Stimulated activated CD4-positive, alpha-beta T cell treated with anti-CD3 and anti-CD28 coated beads, TNF-alpha, amount 100 ng/mL, for 48 hours (primary cell): ENCODE measurements at regions not wholly inside any gene's neighbourhood (a gene's known extent, or its start where the extent isn't known, plus 50 kb on each side); places are given as distances from the start of the nearest gene placed in this dataset.
"Not testable (repeated sequence)": the region's sequence is repeated elsewhere in the genome, so short reads cannot be mapped to it uniquely, and the experiment has no call there.

ENCODE experiments used
- DNase-seq, 3 donors: peaks; one replicate each; pipeline ENCODE4 v3.0.0-alpha.2; 2020; ENCODE audit warnings: low read depth in 3 of 3

DNA sequence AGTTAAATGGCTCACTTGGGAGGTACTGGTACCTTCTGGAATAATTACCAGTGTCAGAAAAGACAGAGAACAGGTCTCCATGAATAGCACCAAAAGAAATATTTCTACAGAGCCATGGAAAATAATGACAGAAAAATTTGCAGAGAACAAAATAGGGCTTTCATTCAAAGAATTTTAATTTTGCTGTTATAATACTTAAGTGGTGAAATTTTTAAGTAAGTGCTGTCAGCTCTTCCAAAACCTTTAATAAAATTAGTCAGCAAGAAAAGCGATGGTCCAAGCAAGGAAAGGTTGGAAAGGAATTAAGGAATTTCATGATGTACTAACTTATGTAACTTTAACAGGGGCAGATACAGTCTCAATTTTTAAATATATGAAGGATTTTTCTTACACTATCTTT is 359.2 kb downstream of the NR2F1-AS1 start:
- DNase-seq, result no peak

DNA sequence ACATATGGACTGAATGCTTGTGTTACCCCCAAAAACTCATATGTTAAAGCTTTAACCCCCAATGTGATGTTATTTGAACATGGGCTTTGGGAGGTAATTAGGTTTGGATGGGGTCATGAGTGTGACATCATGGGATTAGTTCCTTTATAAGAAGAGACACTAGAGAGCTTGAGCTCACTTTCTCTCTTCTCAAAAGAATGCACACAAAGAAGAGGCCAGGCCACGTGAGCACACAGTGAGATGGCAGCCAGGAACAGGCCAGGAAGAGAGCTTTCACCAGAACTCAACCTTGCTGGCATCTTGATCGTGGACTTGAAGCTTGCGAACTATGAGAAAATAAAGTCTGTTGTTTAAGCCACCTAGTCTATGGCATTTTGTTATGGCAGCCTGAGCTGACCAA is 360.6 kb downstream of the NR2F1-AS1 start:
- DNase-seq, result no peak

DNA sequence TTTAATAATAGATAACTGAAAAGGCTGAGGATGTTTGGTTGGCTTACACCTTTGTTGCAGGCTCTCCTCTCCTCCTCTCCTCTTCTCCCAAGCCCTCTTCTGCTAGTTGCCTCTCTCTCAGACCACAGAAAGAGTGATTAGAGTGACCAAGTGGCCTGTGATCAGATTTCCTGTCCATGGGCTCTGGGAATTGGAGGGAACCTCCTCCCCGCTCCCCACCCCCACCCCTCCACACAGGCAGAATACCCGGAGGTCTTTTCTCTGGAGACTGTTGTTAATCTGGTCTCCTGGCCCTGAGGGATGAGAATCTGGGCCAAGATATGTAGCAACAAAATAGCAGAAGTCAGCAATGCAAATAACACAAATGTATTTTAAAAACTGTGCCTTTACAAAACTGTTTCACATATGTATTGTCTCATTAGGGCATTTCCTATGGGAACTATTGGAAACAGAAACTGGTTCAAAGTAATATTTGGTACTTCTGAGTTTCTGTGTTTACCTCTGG is 361.3 kb downstream of the NR2F1-AS1 start:
- DNase-seq, result no peak

DNA sequence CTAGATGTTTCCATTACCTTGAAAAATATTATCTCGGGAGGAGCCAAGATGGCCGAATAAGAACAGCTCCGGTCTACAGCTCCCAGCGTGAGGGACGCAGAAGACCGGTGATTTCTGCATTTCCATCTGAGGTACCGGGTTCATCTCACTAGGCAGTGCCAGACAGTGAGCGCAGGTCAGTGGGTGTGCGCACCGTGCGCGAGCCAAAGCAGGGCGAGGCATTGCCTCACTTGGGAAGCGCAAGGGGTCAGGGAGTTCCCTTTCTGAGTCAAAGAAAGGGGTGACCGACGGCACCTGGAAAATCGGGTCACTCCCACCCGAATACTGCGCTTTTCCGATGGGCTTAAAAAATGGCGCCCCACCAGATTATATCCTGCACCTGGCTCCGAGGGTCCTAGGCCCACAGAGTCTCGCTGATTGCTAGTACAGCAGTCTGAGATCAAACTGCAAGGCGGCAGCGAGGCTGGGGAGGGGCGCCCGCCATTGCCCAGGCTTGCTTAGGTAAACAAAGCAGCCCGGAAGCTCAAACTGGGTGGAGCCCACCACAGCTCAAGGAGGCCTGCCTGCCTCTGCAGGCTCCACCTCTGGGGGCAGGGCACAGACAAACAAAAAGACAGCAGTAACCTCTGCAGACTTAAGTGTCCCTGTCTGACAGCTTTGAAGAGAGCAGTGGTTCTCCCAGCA is 367.8 kb downstream of the NR2F1-AS1 start:
- DNase-seq, result not testable (repeated sequence)

DNA sequence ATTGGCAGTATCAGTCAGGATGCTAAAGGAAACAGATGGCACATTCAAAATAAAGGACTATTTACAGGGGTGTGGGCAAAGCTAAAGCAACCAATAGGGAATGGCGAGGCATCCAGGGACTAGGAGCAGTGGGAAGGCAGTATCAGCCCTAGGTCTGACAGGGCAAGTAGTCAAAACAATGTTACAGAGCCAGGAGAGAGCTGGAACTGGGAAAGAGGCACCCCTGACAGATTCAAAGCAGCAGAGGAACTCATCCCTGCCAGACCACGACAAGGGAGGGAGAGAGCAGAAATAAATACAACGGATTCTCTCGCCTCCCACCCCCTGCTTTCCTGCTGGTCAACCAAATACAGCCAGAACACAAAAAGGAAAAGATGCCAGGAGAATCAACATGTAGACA is 371.5 kb downstream of the NR2F1-AS1 start:
- DNase-seq, result no peak

DNA sequence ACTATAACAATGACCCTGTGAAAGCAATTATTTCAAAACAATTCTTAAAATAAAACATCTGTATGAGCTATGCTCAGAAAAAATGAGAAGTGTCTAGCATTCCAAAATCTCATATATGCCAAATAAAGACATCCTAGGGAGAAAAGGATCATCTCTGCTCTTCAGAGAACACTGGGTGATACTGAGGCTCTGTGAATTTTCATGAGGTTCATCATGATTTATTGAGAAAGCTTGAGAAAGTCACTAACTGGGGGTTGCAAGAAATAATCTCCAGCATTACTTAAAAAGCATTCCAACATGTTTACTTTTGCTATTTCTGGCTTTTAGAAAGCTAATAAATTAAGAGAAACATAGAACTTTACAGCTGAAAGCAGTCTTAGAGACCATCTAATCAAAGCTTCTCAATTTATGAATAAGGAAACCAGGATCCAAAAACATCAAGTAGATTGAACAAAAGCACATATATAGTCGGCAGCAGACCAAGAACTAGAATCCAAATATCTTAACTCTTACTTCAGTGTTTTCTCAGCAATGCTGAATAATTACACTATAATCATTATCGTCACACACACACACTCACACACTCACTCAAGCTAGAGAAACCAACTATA is 372.8 kb downstream of the NR2F1-AS1 start:
- DNase-seq, result no peak

DNA sequence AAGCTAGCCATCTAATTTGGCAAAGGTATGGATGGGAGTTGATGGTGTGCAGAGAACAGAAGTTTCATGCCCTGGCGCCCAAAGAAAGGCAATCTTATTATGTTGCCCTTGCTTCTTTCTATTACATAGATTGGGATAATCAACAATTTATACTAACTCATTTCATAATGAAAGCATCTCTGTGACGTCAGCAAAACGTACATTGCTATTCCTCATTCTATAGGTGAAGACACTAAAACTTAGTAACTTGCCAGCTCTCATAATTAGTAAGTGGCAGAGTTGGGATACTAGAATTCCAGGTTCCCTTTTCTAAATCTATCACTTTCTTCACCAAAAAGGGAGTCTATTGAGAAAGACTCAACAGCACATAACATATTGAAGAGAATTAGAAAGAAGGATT is 374.8 kb downstream of the NR2F1-AS1 start:
- DNase-seq, result no peak

DNA sequence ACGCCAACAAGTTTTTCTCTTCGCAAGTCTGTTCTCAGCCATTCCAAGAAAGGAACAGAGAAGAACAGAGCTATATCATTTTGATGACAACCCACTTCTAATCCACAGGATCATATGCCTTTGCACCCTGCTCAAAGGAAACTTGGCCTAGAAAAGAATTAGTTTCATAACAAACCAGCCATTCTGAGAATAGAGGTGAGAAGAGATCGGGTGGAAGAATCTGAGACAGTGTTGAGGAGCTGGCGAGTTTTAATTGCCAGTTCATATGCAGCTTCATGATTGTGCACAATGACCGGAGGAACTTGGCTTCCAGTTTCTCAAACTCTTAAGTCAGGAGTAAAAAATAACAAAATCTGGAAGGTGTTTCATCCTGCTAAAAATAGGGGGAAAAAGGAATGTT is 380.0 kb downstream of the NR2F1-AS1 start:
- DNase-seq, result no peak

DNA sequence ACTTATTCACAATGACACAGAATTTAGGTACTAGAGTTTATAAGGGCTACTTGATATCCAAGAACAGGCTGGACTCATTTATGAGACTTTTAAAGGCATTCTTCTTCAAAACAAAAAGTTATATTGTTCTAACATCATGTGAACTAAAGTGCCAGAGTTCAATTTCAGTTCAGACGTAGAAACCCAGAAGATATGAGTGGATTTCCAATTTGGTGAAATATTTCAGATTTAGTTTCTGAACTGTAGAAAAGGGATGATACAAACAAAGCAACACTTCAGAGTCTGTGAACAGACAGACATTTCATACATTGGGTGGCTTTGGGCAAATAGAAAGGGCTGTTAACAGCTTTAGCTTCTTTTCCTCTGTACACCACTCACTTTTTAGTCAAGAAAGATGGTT is 384.0 kb downstream of the NR2F1-AS1 start:
- DNase-seq, result no peak

DNA sequence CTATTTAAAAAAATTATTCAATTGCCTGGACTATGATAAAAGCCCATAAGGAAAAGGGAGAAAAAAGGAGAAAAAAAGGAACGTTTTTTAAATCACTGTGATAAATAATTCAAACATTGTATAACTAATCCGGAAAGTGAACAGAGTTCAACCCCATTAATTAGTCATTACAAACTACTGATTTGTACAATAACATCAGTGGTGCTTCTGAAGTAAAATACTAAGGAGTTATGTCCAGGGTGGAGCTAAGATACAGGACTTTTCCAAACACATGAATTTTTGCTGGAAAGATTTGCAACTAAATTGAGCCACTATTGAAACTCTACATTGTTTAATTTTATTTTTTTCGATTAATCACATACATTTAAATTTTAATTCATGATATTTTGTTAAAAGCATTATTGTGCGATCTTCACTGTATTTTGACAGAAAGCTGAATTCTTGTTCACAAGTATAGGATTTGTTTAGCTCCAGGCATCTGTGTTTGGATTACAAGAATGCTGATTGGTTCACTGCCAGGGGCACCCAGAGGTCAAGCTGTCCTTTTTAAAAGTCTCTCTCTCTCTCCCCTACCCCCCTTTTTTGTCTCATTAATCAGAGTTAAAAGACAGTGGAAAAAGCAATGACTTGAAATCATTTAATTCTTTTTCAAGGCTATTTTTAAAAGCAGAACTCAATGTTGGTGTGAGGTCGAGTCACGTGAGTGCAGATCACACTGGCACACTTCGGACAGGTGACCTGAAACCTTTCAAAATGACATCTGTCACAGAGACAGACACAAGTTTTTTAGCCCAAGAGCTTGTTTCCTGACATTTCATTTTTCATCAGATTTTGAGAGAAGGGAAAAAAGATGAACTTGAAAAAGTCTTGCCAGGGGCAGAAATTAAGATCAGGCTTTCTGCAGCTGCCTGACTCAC is 387.3 kb downstream of the NR2F1-AS1 start:
- no peak for DNase-seq

DNA sequence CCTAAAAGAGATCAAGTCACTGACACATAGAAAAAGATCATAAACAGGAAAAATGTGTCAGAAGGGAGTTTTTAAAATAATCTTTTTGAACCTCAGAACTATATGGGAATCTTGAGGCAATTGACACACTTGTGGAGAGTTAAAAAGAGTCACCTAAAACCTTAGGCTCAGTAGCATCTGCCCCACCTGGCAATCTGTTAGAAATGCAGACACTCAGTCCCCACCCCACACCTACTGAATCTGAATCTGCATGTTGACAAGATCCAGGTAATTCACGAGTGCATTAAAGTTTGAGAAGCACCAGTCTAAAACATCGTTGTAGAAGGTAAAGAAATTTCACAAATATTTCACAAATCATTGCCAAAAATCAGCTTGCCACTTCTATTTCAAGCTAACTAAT is 388.3 kb downstream of the NR2F1-AS1 start:
- no peak for DNase-seq

DNA sequence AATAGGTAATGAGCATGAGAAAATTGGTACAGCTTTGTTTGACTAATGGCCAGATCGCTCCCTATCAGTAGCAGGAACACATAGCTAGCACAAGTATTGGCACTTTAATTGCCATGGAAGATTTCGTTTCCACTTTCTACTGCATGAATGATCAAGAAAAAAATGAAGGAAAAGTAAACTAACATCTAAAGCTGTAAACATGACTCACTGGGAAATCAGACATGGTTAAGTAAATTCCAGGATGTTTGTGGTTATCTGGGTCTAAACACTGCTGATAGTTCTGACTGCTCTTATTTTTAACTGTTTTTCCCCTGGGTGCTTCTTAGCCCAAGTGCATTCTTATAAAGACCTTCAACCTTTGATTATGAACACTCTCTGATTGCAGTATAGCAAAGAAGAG is 388.9 kb downstream of the NR2F1-AS1 start:
- no peak for DNase-seq

DNA sequence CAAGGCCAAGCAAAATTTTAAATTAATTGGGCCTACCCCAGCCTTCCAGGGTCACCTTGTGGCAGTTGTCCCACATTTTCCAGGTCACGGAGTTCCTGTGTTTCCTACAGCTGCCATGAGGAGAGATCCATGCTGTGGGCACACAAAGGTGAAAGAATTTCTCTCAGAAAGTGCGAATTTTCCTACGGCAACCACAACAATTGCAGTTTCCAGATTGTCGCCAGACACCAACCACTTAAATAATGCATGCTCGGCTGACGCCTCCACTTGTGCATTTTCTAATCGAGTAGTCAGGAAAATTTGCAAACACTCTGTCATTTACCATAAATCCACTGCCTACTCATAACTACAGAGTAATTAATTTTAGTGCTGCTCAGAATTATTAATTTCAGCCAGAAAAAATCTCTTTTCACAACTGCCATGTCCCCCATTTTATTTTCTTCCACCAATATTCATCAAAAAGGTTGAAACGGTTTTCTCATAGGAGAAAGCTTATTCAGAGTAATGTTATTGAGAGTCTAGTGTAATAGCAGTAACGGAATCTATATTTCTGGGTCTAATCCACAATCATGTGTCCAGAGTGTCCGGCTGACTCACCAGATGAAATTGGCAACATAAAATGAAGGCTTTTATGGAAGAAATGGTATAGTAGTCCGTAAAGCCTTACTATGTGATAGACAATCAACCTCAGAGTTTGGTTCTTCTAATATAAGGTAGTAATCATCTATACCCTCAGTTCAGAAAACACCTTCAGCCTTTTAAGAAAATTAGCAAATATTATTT is 389.8 kb downstream of the NR2F1-AS1 start:
- no peak for DNase-seq

DNA sequence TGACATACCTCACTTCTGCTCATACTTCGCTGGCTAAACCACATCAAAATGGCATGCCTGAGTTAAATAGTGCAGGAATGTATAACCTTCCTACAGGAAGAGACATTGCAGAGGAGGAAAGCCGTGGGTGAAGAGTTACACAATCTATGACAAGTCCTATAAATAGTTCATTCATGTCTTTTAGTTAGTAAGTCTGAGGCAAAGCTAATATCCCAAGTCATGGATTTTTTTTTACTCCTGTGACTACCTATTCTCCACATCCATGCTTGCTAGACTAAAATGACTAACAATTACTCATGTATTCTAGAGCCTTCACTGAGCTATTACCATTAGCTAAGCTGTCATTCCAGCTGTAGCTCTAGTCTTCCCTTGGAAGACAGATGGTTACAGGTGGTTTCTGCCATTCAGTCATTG is 391.3 kb downstream of the NR2F1-AS1 start:
- DNase-seq, result no peak

DNA sequence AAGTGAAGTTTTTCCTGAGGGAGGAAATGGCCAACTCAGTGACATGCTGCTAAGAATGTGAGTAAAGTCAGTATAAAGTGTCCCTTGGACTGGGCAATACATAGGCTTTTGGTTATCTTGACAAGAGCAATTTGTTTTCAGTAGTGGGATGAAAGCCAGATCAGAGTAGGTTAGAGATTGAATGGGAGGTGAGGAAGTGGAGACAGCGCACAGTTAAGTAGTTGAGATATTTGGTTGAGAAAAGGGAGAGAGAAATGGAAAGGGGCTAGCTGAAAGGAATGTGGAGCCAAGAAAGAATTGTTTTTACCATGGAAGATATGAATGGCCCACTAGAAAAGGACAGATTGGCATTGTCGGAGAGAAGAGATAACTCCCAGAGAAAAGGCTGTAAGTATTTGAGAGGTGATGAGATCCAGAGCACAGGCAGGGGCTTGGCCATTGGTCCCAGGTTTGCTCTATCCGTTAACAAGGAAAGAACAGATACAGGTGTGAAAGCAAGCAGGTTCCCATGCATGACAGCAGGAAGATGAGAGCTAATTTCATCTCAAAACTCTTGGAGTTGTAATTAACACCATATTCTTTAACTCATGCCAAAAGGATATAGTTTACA is 392.0 kb downstream of the NR2F1-AS1 start:
- no peak for DNase-seq

DNA sequence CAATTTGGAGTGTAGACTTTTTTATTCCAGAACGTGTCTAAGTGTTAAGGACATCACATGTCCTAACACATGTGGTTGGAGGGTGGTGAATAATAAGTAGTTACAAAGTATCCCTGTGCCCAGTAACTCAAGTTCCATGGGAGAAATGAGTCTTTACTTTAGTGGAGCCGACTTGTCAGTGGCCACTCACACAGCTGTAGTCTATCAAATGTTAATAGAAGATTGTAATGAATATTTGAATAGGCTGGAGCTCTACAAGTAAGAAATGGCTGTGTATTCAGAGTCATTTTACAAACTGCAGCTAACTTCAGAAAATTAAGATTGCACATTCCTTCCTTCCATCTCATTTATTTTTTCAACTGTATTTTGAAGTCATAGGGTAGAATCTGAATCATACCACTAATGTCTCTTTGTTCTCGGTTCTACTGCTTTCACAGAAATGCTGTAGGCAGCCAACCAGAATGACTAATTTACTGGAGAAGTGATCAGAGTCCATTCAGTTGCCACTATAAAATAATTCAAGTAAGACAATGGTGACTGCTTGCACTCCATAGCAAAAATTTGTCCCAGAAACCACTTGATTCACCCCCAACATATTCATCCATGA is 394.8 kb downstream of the NR2F1-AS1 start:
- DNase-seq, result no peak

DNA sequence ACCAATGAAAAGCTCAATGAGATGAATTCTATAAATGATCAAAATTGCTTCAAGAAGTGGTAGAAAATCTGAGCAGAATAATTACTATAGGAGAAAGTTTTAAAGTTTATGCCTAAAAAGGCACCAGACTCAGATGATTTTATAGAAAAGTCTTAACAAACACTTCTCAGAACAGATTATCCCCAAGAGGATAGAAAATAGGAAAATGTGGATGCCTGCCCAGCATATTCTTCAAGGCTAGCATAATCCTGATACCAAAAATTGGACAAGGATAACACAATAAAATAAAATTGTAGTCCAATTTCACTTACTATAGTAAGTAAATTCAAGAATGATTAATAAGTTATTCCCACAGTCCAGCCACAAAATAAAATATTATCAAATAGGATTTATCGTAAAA is 397.0 kb downstream of the NR2F1-AS1 start:
- DNase-seq, result no peak

DNA sequence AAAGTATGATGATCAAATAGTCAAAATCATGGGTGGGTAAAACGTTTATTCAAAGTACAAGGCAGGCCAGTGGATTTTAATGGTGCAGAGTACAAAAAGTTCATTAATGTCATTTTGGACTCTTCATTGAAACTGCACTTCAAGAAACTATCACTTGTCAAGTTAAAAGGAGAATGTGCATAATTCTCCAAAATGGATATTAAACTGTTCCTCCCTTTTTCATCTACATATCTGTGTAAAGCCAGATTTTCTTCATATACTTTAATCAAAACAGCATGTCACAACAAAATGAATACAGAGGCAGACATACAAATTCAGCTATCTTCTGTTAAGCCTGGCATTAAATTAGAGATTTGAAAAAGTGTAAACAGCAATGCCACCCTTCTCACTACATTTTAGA is 401.6 kb downstream of the NR2F1-AS1 start:
- DNase-seq, result no peak

DNA sequence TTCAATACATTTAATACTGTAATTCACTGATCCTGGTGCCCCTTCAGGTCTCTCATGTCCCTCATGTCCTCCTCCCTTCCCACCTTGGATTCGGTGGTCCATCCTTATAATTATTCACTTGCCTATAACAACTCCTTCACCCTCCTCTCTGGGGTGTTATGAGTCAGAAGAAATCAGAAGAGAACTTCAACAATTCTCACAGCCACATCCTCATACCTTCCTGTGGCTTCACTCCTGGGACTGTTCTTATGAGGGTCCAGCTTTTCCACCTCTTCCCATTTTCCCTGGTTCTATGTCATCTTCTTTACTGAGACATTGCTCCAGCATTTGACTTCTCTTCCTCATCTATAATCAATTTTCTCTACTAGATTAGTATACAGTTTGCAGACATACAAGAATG is 406.1 kb downstream of the NR2F1-AS1 start:
- DNase-seq, result no peak

DNA sequence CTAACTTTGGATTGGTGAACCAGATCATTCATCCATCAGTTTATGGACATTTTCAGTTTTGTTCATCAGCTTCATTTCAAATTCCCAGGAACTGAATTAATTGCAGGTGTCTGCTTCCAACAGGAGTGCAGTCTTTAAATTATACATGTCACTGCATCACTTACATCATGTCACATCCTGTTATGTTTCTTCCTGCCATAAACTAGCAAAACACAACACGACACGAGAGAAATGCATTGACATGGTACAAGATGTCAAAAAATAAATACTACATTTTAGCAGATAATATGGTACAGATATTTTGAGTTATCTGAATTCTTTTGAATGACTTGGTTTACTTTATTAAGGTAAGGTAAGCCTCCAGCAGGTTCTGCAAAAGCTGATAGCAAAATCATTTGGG is 415.5 kb downstream of the NR2F1-AS1 start:
- DNase-seq, result no peak

DNA sequence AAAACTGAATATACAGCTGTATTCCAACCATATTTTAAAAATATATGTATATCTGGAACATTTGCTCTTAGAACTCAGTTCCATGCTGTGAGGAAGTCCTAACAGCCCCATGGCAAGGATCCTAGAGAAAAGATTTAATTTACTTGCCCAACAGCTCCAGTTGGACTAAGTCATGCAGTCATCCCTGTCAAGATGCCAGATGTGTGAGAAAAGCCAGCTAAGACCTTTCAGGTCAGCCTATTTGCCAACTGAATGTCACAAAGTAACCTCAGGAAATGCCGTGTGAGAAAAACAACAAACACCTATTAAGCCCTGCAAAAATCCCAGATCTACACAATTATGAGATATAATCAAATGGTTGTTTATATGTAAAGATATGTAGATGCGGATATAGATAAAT is 416.3 kb downstream of the NR2F1-AS1 start:
- DNase-seq, result no peak
